HG02763 (cell line): ENCODE measurements at regions not wholly inside any gene's neighbourhood (a gene's known extent, or its start where the extent isn't known, plus 50 kb on each side); places are given as distances from the start of the nearest gene placed in this dataset.

Source experiments
- ATAC-seq: cut with Tn5 transposase; IDR thresholded peaks from one replicate; pipeline ENCODE4 v1.9.1; 2021; ENCODE audit warnings: mild to moderate bottlenecking, moderate library complexity; ENCODE audit not compliant: unreplicated experiment

- ATAC-seq, result no peak
These were observed 1312.8 kb downstream of the TMEM121 start for GRCh38 chr14:106838991-106839769.

- no peak for ATAC-seq
These were observed 1313.9 kb downstream of the TMEM121 start for GRCh38 chr14:106840258-106840657.

- ATAC-seq, result no peak
These were observed 1314.6 kb downstream of the TMEM121 start for GRCh38 chr14:106840991-106841390.

- ATAC-seq, result no peak
These were observed 1315.3 kb downstream of the TMEM121 start for GRCh38 chr14:106841701-106842100.

GRCh38 chr14:106842687-106843086 is 1316.3 kb downstream of the TMEM121 start:
- ATAC-seq, result no peak

GRCh38 chr14:106843386-106843785 is 1317.0 kb downstream of the TMEM121 start:
- no peak for ATAC-seq

- ATAC-seq, result no peak
These were observed 1317.6 kb downstream of the TMEM121 start for GRCh38 chr14:106843951-106844483.

- peak; percentile 44 for ATAC-seq
These were observed 1318.4 kb downstream of the TMEM121 start for GRCh38 chr14:106844608-106845285.

GRCh38 chr14:106845286-106846087 is 1319.1 kb downstream of the TMEM121 start:
- ATAC-seq, result peak; percentile 40

- no peak for ATAC-seq
These were observed 1319.8 kb downstream of the TMEM121 start for GRCh38 chr14:106846218-106846617.

- ATAC-seq, result no peak
These were observed 1322.1 kb downstream of the TMEM121 start for GRCh38 chr14:106848330-106849121.

GRCh38 chr14:106850913-106851825 is 1324.8 kb downstream of the TMEM121 start:
- ATAC-seq, result peak; percentile 50

GRCh38 chr14:106872611-106873446 is 1346.4 kb downstream of the TMEM121 start:
- peak; percentile 46 for ATAC-seq

GRCh38 chr14:106874350-106874749 is 1348.0 kb downstream of the TMEM121 start:
- no peak for ATAC-seq

GRCh38 chr14:106875503-106875902 is 1349.1 kb downstream of the TMEM121 start:
- no peak for ATAC-seq

GRCh38 chr14:106876711-106877110 is 1350.3 kb downstream of the TMEM121 start:
- no peak for ATAC-seq

GRCh38 chr14:106877517-106877916 is 1351.1 kb downstream of the TMEM121 start:
- no peak for ATAC-seq

- no peak for ATAC-seq
These were observed 1352.9 kb downstream of the TMEM121 start for GRCh38 chr14:106879241-106879640.
